OCI-LY1 (cell line): ENCODE measurements at regions not wholly inside any gene's neighbourhood (a gene's known extent, or its start where the extent isn't known, plus 50 kb on each side); places are given as distances from the start of the nearest gene placed in this dataset.

Experiments used
- EZH2 ChIP-seq: fragments of 200-600 bp; sonication (generic), shearing (Covaris generic); IDR thresholded peaks from 2 replicates; pipeline ENCODE4 v1.8.0; 2017; ENCODE audit warnings: borderline replicate concordance, mixed run types, mild to moderate bottlenecking, antibody characterized with exemption, low read length, moderate library complexity, mixed read lengths
- TF ChIP-seq, protein P1 (sequence below): fragments of 200-600 bp; sonication (generic), shearing (Covaris generic); IDR thresholded peaks from 2 replicates; pipeline ENCODE4 v1.5.1; 2017; ENCODE audit warnings: mild to moderate bottlenecking, antibody characterized with exemption, low read length, moderate library complexity, mixed read lengths

DNA sequence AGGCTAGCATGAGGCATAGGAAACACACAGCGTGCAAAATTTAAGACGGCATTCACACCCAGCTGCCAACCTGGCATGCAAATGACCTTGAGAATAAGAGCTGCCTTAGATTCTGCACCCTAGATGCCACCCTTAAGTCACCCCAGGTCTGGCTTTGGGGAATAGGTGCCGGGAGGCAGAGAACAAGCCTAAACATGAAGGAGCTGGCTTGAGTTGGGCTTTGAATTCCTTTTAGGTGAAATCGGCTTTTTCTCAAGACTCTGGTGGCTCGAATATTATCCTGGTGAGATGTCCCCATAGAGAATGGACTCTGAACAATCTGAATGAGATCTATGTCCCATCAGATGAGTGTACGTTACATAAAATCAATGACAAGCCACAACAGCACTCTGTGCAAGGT is 1090.5 kb downstream of the VRK1 start:
- TF ChIP-seq, protein P1, sequence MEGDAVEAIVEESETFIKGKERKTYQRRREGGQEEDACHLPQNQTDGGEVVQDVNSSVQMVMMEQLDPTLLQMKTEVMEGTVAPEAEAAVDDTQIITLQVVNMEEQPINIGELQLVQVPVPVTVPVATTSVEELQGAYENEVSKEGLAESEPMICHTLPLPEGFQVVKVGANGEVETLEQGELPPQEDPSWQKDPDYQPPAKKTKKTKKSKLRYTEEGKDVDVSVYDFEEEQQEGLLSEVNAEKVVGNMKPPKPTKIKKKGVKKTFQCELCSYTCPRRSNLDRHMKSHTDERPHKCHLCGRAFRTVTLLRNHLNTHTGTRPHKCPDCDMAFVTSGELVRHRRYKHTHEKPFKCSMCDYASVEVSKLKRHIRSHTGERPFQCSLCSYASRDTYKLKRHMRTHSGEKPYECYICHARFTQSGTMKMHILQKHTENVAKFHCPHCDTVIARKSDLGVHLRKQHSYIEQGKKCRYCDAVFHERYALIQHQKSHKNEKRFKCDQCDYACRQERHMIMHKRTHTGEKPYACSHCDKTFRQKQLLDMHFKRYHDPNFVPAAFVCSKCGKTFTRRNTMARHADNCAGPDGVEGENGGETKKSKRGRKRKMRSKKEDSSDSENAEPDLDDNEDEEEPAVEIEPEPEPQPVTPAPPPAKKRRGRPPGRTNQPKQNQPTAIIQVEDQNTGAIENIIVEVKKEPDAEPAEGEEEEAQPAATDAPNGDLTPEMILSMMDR: no peak
- no peak for TF ChIP-seq EZH2
